GM12891 (cell line): ENCODE measurements at regions not wholly inside any gene's neighbourhood (a gene's known extent, or its start where the extent isn't known, plus 50 kb on each side); places are given as distances from the start of the nearest gene placed in this dataset.

Experiments
- PAX5 ChIP-seq: IDR thresholded peaks from 2 replicates; pipeline ENCODE4 v1.6.1; 2011; ENCODE audit warnings: low read length, moderate library complexity, mild to moderate bottlenecking; ENCODE audit not compliant: insufficient read depth, severe bottlenecking
- POLR2A ChIP-seq: IDR thresholded peaks from 2 replicates; pipeline ENCODE4 v1.6.1; 2011; ENCODE audit warnings: low read depth, low read length, control low read depth
- POLR2AphosphoS5 ChIP-seq: IDR thresholded peaks from 2 replicates; pipeline ENCODE4 v1.6.1; 2011; ENCODE audit warnings: low read depth, low read length, control low read depth
- POU2F2 ChIP-seq: IDR thresholded peaks from 2 replicates; pipeline ENCODE4 v1.6.1; 2011; ENCODE audit warnings: low read depth, mild to moderate bottlenecking, control low read depth, low read length, moderate library complexity
- SPI1 ChIP-seq: IDR thresholded peaks from 2 replicates; pipeline ENCODE4 v1.6.1; 2011; ENCODE audit warnings: low read depth, low read length, control low read depth
- TAF1 ChIP-seq: IDR thresholded peaks from 2 replicates; pipeline ENCODE4 v1.6.1; 2011; ENCODE audit warnings: low read depth, low read length, control low read depth

GRCh38 chr10:3656214-3656613, 128.8 kb downstream of the KLF6 start:
- TF ChIP-seq POLR2A = no peak
- TF ChIP-seq POLR2AphosphoS5 = no peak
- no peak for TF ChIP-seq SPI1
- no peak for TF ChIP-seq TAF1
- TF ChIP-seq POU2F2 = no peak
- TF ChIP-seq PAX5 = no peak
